ENCODE measurements at regions not wholly inside any gene's neighbourhood (a gene's known extent, or its start where the extent isn't known, plus 50 kb on each side); places are given as distances from the start of the nearest gene placed in this dataset.

DNA sequence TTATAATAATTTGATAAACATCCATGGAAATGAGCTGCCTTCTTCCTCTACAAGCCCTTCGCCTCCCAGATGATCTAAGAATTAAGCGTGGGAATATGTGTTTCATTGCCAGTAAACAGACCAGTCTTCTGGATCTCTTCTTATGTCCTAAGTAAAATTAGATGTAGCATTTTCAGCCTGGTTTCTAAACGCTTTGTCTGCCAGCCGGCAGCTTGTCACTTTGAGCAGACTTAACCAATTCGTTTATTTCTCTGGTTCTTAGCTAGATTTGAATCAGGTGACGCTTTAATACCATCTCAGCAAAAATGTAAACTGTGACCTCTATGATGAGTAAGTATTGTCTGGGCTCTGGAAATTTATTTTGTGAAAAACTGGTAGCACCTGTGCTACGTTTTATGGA, 380.6 kb upstream of the NUDT12 start:
- no peaks in the 10 kb centered on the region for H3K9me3 ChIP-seq (ENCODE audit: control insufficient read depth, low read depth, low read length)
- H3K23ac ChIP-seq (ENCODE audit: insufficient read length, low read depth, low read length), result no peak overlapping the region
- Mint-ChIP-seq H3K4me1 (no peaks in the 10 kb centered on the region), H3K36me3 (ENCODE audit: insufficient read depth in 1 of 3, low read depth in 3 of 3) (no peaks in the 10 kb centered on the region), H3K27ac (no peak overlapping the region), H3K9me3 (no peaks in the 10 kb centered on the region), H3K4me3 (no peak overlapping the region), H3K27me3 (ENCODE audit: low read depth) (no peaks in the 10 kb centered on the region)
- WGBS (ENCODE audit: extremely low coverage, insufficient read length, low lambda C conversion rate), result no CpG with 5 or more reads among the region's 7 CpGs
- H3K79me2 ChIP-seq (ENCODE audit: insufficient read depth, low read length), result no peaks in the 10 kb centered on the region
- no peak overlapping the region for H3T11ph ChIP-seq (ENCODE audit: low read length)
- no peaks in the 10 kb centered on the region for H4K20me1 ChIP-seq (ENCODE audit: control insufficient read depth, insufficient read depth, insufficient read length)
- H2BK5ac ChIP-seq (ENCODE audit: insufficient read length, low read length), result no peak overlapping the region
- H4K5ac ChIP-seq (ENCODE audit: insufficient read length, low read depth, low read length), result no peak overlapping the region
- no peak overlapping the region for H2BK12ac ChIP-seq (ENCODE audit: insufficient read length, low read depth, low read length)
- H3K4ac ChIP-seq (ENCODE audit: low read depth, low read length), result no peak overlapping the region
- no peak overlapping the region for H2AK5ac ChIP-seq (ENCODE audit: insufficient read length, low read length)
- H4K91ac ChIP-seq (ENCODE audit: insufficient read length, low read depth, low read length), result no peak overlapping the region
- no peak overlapping the region for H3K14ac ChIP-seq (ENCODE audit: insufficient read depth, low read length)
- H3K27ac ChIP-seq (ENCODE audit: insufficient read length, low read depth, low read length), result no peak overlapping the region
- no peak overlapping the region for H2BK15ac ChIP-seq (ENCODE audit: low read depth, low read length)
- no peak overlapping the region for H3K4me2 ChIP-seq (ENCODE audit: insufficient read depth, insufficient read length, low read length)
- H3K18ac ChIP-seq (ENCODE audit: insufficient read length, low read depth, low read length), result no peak overlapping the region
- TF ChIP-seq, protein P1, sequence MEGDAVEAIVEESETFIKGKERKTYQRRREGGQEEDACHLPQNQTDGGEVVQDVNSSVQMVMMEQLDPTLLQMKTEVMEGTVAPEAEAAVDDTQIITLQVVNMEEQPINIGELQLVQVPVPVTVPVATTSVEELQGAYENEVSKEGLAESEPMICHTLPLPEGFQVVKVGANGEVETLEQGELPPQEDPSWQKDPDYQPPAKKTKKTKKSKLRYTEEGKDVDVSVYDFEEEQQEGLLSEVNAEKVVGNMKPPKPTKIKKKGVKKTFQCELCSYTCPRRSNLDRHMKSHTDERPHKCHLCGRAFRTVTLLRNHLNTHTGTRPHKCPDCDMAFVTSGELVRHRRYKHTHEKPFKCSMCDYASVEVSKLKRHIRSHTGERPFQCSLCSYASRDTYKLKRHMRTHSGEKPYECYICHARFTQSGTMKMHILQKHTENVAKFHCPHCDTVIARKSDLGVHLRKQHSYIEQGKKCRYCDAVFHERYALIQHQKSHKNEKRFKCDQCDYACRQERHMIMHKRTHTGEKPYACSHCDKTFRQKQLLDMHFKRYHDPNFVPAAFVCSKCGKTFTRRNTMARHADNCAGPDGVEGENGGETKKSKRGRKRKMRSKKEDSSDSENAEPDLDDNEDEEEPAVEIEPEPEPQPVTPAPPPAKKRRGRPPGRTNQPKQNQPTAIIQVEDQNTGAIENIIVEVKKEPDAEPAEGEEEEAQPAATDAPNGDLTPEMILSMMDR (conservative IDR thresholded peaks at IDR 0.05), result no peak
- H3K23me2 ChIP-seq (ENCODE audit: insufficient read length, low read depth, low read length, poor library complexity, severe bottlenecking), result no peaks in the 10 kb centered on the region
- no peaks in the 10 kb centered on the region for H3K4me1 ChIP-seq (ENCODE audit: insufficient read depth, low read length)
- H3K79me1 ChIP-seq (ENCODE audit: insufficient read depth, low read depth, low read length, poor library complexity, severe bottlenecking), result no peaks in the 10 kb centered on the region
- no peaks in the 10 kb centered on the region for H3K27me3 ChIP-seq (ENCODE audit: insufficient read depth, low read length)
- no peak overlapping the region for H2BK120ac ChIP-seq (ENCODE audit: low read depth, low read length, poor library complexity, severe bottlenecking)
- DNase-seq, result no peak
- no peak overlapping the region for H2BK20ac ChIP-seq (ENCODE audit: low read depth, low read length, poor library complexity, severe bottlenecking)
- H3K56ac ChIP-seq (ENCODE audit: insufficient read length, low read depth, low read length), result no peak overlapping the region
- H4K8ac ChIP-seq (replicated peaks; ENCODE audit: insufficient read length, low read depth, low read length), result no peak overlapping the region
- no peak overlapping the region for H2AFZ ChIP-seq (ENCODE audit: low read length)
- H3K9ac ChIP-seq (ENCODE audit: extremely low read depth, insufficient read length, low read length), result no peak overlapping the region
